Vagina (tissue), 2 donors: ENCODE measurements at regions not wholly inside any gene's neighbourhood (a gene's known extent, or its start where the extent isn't known, plus 50 kb on each side); places are given as distances from the start of the nearest gene placed in this dataset.

Experiments
- POLR2A ChIP-seq, 2 donors: fragments of 450-650 bp; IDR thresholded peaks; one replicate each; pipeline ENCODE4 v1.6.1; 2017; ENCODE audit warnings: antibody characterized with exemption in 2 of 2, mild to moderate bottlenecking in 2 of 2, moderate library complexity in 2 of 2
- TF ChIP-seq, protein P1 (sequence below), 3 experiments: fragments of 450-650 bp in 2 of 3; fragments of 200-600 bp in 1 of 3; sonication (generic) in 1 of 3; IDR thresholded peaks; one replicate each; pipeline ENCODE4 v1.5.1; 2017 to 2019; ENCODE audit warnings: antibody characterized with exemption in 3 of 3, mild to moderate bottlenecking in 2 of 3, moderate library complexity in 2 of 3

DNA sequence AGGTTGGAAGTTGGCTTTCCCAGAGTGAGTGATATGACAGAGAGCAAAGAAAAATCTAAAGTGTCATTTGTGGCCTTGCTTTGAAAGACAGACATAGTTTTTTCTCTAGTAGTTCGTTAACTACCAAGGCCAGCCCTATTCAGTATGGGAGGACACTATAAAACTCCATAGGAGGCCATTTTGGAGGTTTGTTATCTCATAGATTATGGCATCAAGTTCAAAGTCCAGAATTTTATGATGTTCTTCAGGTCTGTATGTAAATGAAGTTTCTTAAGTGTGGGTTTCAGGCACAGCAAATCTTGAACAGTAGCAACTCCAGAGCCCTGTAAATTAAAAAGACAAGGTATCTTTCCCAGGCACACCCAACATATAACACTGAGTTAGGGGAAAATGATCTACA lies 437.1 kb downstream of the PLPP3 start:
- no peak for TF ChIP-seq POLR2A (IDR thresholded peaks at IDR 0.05)
- TF ChIP-seq, protein P1, sequence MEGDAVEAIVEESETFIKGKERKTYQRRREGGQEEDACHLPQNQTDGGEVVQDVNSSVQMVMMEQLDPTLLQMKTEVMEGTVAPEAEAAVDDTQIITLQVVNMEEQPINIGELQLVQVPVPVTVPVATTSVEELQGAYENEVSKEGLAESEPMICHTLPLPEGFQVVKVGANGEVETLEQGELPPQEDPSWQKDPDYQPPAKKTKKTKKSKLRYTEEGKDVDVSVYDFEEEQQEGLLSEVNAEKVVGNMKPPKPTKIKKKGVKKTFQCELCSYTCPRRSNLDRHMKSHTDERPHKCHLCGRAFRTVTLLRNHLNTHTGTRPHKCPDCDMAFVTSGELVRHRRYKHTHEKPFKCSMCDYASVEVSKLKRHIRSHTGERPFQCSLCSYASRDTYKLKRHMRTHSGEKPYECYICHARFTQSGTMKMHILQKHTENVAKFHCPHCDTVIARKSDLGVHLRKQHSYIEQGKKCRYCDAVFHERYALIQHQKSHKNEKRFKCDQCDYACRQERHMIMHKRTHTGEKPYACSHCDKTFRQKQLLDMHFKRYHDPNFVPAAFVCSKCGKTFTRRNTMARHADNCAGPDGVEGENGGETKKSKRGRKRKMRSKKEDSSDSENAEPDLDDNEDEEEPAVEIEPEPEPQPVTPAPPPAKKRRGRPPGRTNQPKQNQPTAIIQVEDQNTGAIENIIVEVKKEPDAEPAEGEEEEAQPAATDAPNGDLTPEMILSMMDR (IDR thresholded peaks at IDR 0.05) = no peak
